ENCODE measurements at regions not wholly inside any gene's neighbourhood (a gene's known extent, or its start where the extent isn't known, plus 50 kb on each side); places are given as distances from the start of the nearest gene placed in this dataset.

- TF ChIP-seq CTCF (conservative IDR thresholded peaks at IDR 0.05) = no peak
- H3K36me3 Mint-ChIP-seq (ENCODE audit: low read depth) = peaks cover 13% of the 10 kb centered on the region
- no peak overlapping the region for H3K4me3 Mint-ChIP-seq
- H3K27ac Mint-ChIP-seq (ENCODE audit: unreplicated experiment) = no peak overlapping the region
- DNase-seq (ENCODE audit: low read depth, low spot score) = no peak
- H3K27me3 Mint-ChIP-seq (ENCODE audit: low read depth) = no peaks in the 10 kb centered on the region
- H3K9me3 Mint-ChIP-seq = peaks cover 6% of the 10 kb centered on the region
- H3K4me1 Mint-ChIP-seq = no peaks in the 10 kb centered on the region
These were observed 152.3 kb downstream of the AASDH start for GRCh38 chr4:56235011-56235410.

- H3K4me3 Mint-ChIP-seq = no peak overlapping the region
- no peak overlapping the region for H3K27ac Mint-ChIP-seq (ENCODE audit: unreplicated experiment)
- H3K9me3 Mint-ChIP-seq = peaks cover 6% of the 10 kb centered on the region
- no peak for DNase-seq (ENCODE audit: low read depth, low spot score)
- no peaks in the 10 kb centered on the region for H3K27me3 Mint-ChIP-seq (ENCODE audit: low read depth)
- H3K36me3 Mint-ChIP-seq (ENCODE audit: low read depth) = peaks cover 13% of the 10 kb centered on the region
- TF ChIP-seq CTCF (conservative IDR thresholded peaks at IDR 0.05) = no peak
- no peaks in the 10 kb centered on the region for H3K4me1 Mint-ChIP-seq
These were observed 153.2 kb downstream of the AASDH start for GRCh38 chr4:56234098-56234497.

GRCh38 chr4:56231410-56231809, 155.9 kb downstream of the AASDH start:
- no peak overlapping the region for H3K4me3 Mint-ChIP-seq
- no peak for DNase-seq (ENCODE audit: low read depth, low spot score)
- no peaks in the 10 kb centered on the region for H3K4me1 Mint-ChIP-seq
- no peak for TF ChIP-seq CTCF (conservative IDR thresholded peaks at IDR 0.05)
- peaks cover 18% of the 10 kb centered on the region for H3K36me3 Mint-ChIP-seq (ENCODE audit: low read depth)
- no peaks in the 10 kb centered on the region for H3K27me3 Mint-ChIP-seq (ENCODE audit: low read depth)
- H3K27ac Mint-ChIP-seq (ENCODE audit: unreplicated experiment) = no peak overlapping the region
- H3K9me3 Mint-ChIP-seq = peaks cover 6% of the 10 kb centered on the region

- Mint-ChIP-seq H3K4me3 (no peak overlapping the region), H3K27ac (ENCODE audit: unreplicated experiment) (no peak overlapping the region), H3K36me3 (ENCODE audit: low read depth) (peaks cover 18% of the 10 kb centered on the region), H3K27me3 (ENCODE audit: low read depth) (no peaks in the 10 kb centered on the region), H3K9me3 (peaks cover 6% of the 10 kb centered on the region), H3K4me1 (no peaks in the 10 kb centered on the region)
- DNase-seq (ENCODE audit: low read depth, low spot score) = no peak
- TF ChIP-seq CTCF (conservative IDR thresholded peaks at IDR 0.05) = no peak
These were observed 157.3 kb downstream of the AASDH start for GRCh38 chr4:56229947-56230346.

GRCh38 chr4:56227301-56227835, 159.9 kb downstream of the AASDH start:
- Mint-ChIP-seq H3K27ac (ENCODE audit: unreplicated experiment) (no peak overlapping the region), H3K4me3 (no peak overlapping the region)

More at GRCh38 chr4:56227301-56227835, 159.9 kb downstream of the AASDH start:
- peaks cover 6% of the 10 kb centered on the region for H3K9me3 Mint-ChIP-seq
- TF ChIP-seq CTCF (conservative IDR thresholded peaks at IDR 0.05) = no peak
- no peak for DNase-seq (ENCODE audit: low read depth, low spot score)
- H3K27me3 Mint-ChIP-seq (ENCODE audit: low read depth) = no peaks in the 10 kb centered on the region
- H3K36me3 Mint-ChIP-seq (ENCODE audit: low read depth) = peaks cover 24% of the 10 kb centered on the region
- H3K4me1 Mint-ChIP-seq = no peaks in the 10 kb centered on the region

All from neural crest cell (in vitro differentiated cells).